KBM-7 (cell line): ENCODE measurements at regions not wholly inside any gene's neighbourhood (a gene's known extent, or its start where the extent isn't known, plus 50 kb on each side); places are given as distances from the start of the nearest gene placed in this dataset.
"Not testable (repeated sequence)": the region's sequence is repeated elsewhere in the genome, so short reads cannot be mapped to it uniquely, and the experiment has no call there.

Experiments used
- DNase-seq: peaks from one replicate; pipeline ENCODE4 v3.0.0-alpha.2; 2015
- in situ Hi-C: fragments of 300-500 bp; cut with MboI; formaldehyde crosslinking; loops from 2 replicates; pipeline ENCODE4 v1.14.3; 2020; ENCODE audit warnings: low sequenced_read_pairs, low pct_unique_long_range_greater_than_20kb, mixed read lengths

- in situ Hi-C loops: no loop called here
- DNase-seq: no peak
Observed at GRCh38 chr12:4164188-4164558, 109.4 kb upstream of the CCND2 start.

GRCh38 chr12:4161718-4162117 lies 111.8 kb upstream of the CCND2 start:
- no peak for DNase-seq
- in situ Hi-C loops: no loop called here

- in situ Hi-C loops: no loop called here
- no peak for DNase-seq
Observed at GRCh38 chr12:4160314-4161040, 113.1 kb upstream of the CCND2 start.

- DNase-seq: no peak
- in situ Hi-C loops: no loop called here
Observed at GRCh38 chr12:4159851-4160250, 113.7 kb upstream of the CCND2 start.

GRCh38 chr12:4158306-4158705 lies 115.3 kb upstream of the CCND2 start:
- DNase-seq: no peak
- in situ Hi-C loops: no loop called here

- no peak for DNase-seq
- in situ Hi-C loops: no loop called here
Observed at GRCh38 chr12:4157122-4157521, 116.4 kb upstream of the CCND2 start.

GRCh38 chr12:4156317-4156716 lies 117.2 kb upstream of the CCND2 start:
- in situ Hi-C loops: no loop called here
- DNase-seq: no peak

GRCh38 chr12:4154672-4155225 lies 118.8 kb upstream of the CCND2 start:
- no peak for DNase-seq
- in situ Hi-C loops: no loop called here

- in situ Hi-C loops: no loop called here
- DNase-seq: peak; percentile 71
Observed at GRCh38 chr12:4153343-4153892, 120.1 kb upstream of the CCND2 start.

- no peak for DNase-seq
- in situ Hi-C loops: no loop called here
Observed at GRCh38 chr12:4152145-4152795, 121.3 kb upstream of the CCND2 start.

- in situ Hi-C loops: no loop called here
Observed at GRCh38 chr12:4151362-4152121, 122.0 kb upstream of the CCND2 start.

GRCh38 chr12:4150355-4150754 lies 123.2 kb upstream of the CCND2 start:
- DNase-seq, in situ Hi-C loops: not testable (repeated sequence)

More at GRCh38 chr12:4151362-4152121, 122.0 kb upstream of the CCND2 start:
- DNase-seq: no peak

- DNase-seq: no peak
- in situ Hi-C loops: no loop called here
Observed at GRCh38 chr12:4148418-4149056, 125.0 kb upstream of the CCND2 start.

GRCh38 chr12:4147031-4147481 lies 126.5 kb upstream of the CCND2 start:
- in situ Hi-C loops: no loop called here
- DNase-seq: no peak

GRCh38 chr12:4145990-4146859 lies 127.3 kb upstream of the CCND2 start:
- in situ Hi-C loops: no loop called here
- no peak for DNase-seq

GRCh38 chr12:4144676-4145075 lies 128.9 kb upstream of the CCND2 start:
- in situ Hi-C loops: no loop called here
- no peak for DNase-seq

GRCh38 chr12:4143896-4144295 lies 129.7 kb upstream of the CCND2 start:
- in situ Hi-C loops: no loop called here
- no peak for DNase-seq
